Upper lobe of left lung (tissue), 4 donors: ENCODE measurements at regions not wholly inside any gene's neighbourhood (a gene's known extent, or its start where the extent isn't known, plus 50 kb on each side); places are given as distances from the start of the nearest gene placed in this dataset.

Source experiments
- CTCF ChIP-seq, 6 experiments: fragments of 450-650 bp in 4 of 6; fragments of 200-600 bp in 2 of 6; sonication (generic) in 2 of 6; IDR thresholded peaks; one replicate each; pipeline ENCODE4 v1.5.1; 2016 to 2019; ENCODE audit warnings: antibody characterized with exemption in 6 of 6
- EP300 ChIP-seq, 4 donors: sonication (generic); formaldehyde crosslinking; IDR thresholded peaks; one replicate each; pipeline ENCODE4 v1.5.1; 2017; ENCODE audit warnings: antibody characterized with exemption in 4 of 4, control low read depth in 2 of 4
- POLR2AphosphoS5 ChIP-seq, 2 donors: sonication (generic); formaldehyde crosslinking; IDR thresholded peaks; one replicate each; pipeline ENCODE4 v1.5.1; 2017; ENCODE audit warnings: antibody characterized with exemption in 2 of 2

GRCh38 chr6:80445751-80446150, 339.3 kb downstream of the BCKDHB start:
- TF ChIP-seq CTCF (IDR thresholded peaks at IDR 0.05) = no peak
- no peak for TF ChIP-seq EP300 (IDR thresholded peaks at IDR 0.05)
- no peak for TF ChIP-seq POLR2AphosphoS5 (IDR thresholded peaks at IDR 0.05)
